ENCODE measurements at regions not wholly inside any gene's neighbourhood (a gene's known extent, or its start where the extent isn't known, plus 50 kb on each side); places are given as distances from the start of the nearest gene placed in this dataset.

DNA sequence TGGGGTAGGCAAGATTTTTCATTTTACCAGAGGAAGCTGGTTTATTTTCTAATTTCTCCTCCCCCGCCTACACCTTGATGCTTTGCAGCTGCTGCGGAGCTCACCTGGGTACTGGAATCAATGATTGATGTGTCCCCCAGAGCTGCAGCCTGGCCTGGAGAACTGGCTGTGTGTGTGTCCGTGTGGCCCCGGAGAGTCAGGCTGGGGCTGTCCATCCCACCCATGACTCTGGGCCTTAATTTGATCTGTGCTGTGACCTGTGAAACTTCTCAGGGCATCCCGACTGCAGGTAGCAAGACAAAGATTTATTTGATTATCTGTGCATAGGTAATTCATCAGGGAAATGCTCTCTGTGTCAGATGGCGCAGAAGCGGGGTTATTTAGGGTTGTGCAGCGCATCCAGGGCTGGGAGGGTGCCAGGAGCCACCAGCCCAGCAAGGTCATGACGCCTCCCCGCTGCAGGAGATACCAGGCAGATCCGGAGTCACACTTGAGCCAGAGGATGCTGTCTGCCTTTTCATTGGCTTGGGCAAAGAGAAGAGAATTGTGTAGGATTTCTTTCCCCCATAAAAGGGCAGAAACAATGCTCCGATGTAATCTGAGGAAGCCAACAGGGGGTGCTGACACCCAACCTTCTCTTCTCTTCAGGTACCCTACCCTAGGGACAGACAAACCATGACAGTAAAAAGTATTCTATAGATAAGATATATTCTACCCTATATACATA lies 346.6 kb downstream of the TSHZ3 start:
- Histone ChIP-seq H3K9me3 (ENCODE audit: low read depth) (no peaks in the 10 kb centered on the region), H3K27me3 (peaks cover 25% of the 10 kb centered on the region), H3K4me1 (ENCODE audit: low read depth) (no peaks in the 10 kb centered on the region), H3K4me3 (no peak overlapping the region), H3K27ac (no peak overlapping the region), H3K36me3 (no peaks in the 10 kb centered on the region)
- TF ChIP-seq CTCF (IDR thresholded peaks at IDR 0.05; ENCODE audit: low read depth, low read length), result no peak
- DNase-seq (ENCODE audit: low read depth in 1 of 2, low spot score in 1 of 2), result no peak

DNA sequence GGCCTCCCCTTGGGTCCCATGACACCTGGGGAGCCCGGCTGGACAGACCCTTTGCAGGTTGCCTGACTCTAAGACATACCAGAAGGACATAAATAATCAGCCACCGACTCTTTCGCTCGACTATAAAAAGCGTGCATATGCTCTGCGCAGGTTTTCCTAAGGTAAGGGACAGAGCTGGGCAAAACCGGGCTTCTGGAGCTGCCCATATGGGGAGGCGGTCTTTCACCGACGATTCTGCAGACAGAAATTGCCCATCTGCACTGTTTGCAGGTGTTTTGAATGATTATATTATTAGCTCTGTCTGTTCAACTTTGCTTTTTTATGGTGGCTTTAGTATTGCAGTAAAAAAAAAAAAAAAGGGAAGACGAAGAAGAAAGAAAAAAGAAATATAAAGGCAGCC lies 347.2 kb downstream of the TSHZ3 start:
- H3K36me3 ChIP-seq, result no peaks in the 10 kb centered on the region
- TF ChIP-seq CTCF (IDR thresholded peaks at IDR 0.05; ENCODE audit: low read depth, low read length), result no peak
- no peaks in the 10 kb centered on the region for H3K9me3 ChIP-seq (ENCODE audit: low read depth)
- no peak overlapping the region for H3K27ac ChIP-seq
- H3K27me3 ChIP-seq, result peaks cover 27% of the 10 kb centered on the region
- DNase-seq (ENCODE audit: low read depth in 1 of 2, low spot score in 1 of 2), result no peak
- no peak overlapping the region for H3K4me3 ChIP-seq
- H3K4me1 ChIP-seq (ENCODE audit: low read depth), result no peaks in the 10 kb centered on the region

- peaks cover 27% of the 10 kb centered on the region for H3K27me3 ChIP-seq
- no peaks in the 10 kb centered on the region for H3K4me1 ChIP-seq (ENCODE audit: low read depth)
- H3K4me3 ChIP-seq, result no peak overlapping the region
- no peaks in the 10 kb centered on the region for H3K36me3 ChIP-seq
- no peak for TF ChIP-seq CTCF (IDR thresholded peaks at IDR 0.05; ENCODE audit: low read depth, low read length)
- no peak overlapping the region for H3K27ac ChIP-seq
- no peak for DNase-seq (ENCODE audit: low read depth in 1 of 2, low spot score in 1 of 2)
- H3K9me3 ChIP-seq (ENCODE audit: low read depth), result no peaks in the 10 kb centered on the region
These were observed 348.3 kb downstream of the TSHZ3 start for GRCh38 chr19:31000913-31001312.

DNA sequence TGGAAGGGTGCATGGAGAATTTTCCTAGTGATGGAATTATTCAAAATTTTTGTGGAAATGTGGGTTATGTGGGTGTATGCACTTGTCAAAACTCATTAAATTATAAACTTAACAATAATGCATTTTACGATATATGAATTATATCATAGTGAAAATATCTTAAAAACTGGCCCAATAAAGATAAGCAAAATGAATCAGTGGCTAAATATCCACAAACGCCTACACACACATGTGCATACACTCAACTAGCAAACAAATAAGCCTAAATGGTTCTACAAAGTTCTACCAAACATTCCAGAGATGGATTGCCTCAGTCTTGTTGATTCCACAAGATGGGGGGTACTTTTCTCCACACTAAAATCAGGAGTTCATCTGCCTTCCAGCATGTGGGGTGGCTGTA lies 349.5 kb downstream of the TSHZ3 start:
- H3K4me1 ChIP-seq (ENCODE audit: low read depth), result no peaks in the 10 kb centered on the region
- no peaks in the 10 kb centered on the region for H3K9me3 ChIP-seq (ENCODE audit: low read depth)
- no peak for DNase-seq (ENCODE audit: low read depth in 1 of 2, low spot score in 1 of 2)
- no peak overlapping the region for H3K4me3 ChIP-seq
- no peak overlapping the region for H3K27ac ChIP-seq
- no peaks in the 10 kb centered on the region for H3K36me3 ChIP-seq
- H3K27me3 ChIP-seq, result peaks cover 23% of the 10 kb centered on the region
- TF ChIP-seq CTCF (IDR thresholded peaks at IDR 0.05; ENCODE audit: low read depth, low read length), result no peak

- no peak overlapping the region for H3K4me3 ChIP-seq
- no peaks in the 10 kb centered on the region for H3K36me3 ChIP-seq
- H3K9me3 ChIP-seq (ENCODE audit: low read depth), result no peaks in the 10 kb centered on the region
- peaks cover 12% of the 10 kb centered on the region for H3K27me3 ChIP-seq
- no peak overlapping the region for H3K27ac ChIP-seq
- TF ChIP-seq CTCF (IDR thresholded peaks at IDR 0.05; ENCODE audit: low read depth, low read length), result no peak
- no peak for DNase-seq (ENCODE audit: low read depth in 1 of 2, low spot score in 1 of 2)
- no peaks in the 10 kb centered on the region for H3K4me1 ChIP-seq (ENCODE audit: low read depth)
These were observed 352.0 kb downstream of the TSHZ3 start for GRCh38 chr19:30997222-30997621.
